GM21515 (cell line): ENCODE measurements at regions not wholly inside any gene's neighbourhood (a gene's known extent, or its start where the extent isn't known, plus 50 kb on each side); places are given as distances from the start of the nearest gene placed in this dataset.

Experiments used
- ATAC-seq: cut with Tn5 transposase; IDR thresholded peaks from one replicate; pipeline ENCODE4 v1.9.1; 2021; ENCODE audit not compliant: unreplicated experiment

- ATAC-seq, result no peak
Observed at GRCh38 chr11:32039149-32039548, 51.7 kb upstream of the RCN1 start.

- ATAC-seq, result no peak
Observed at GRCh38 chr11:32034680-32035079, 56.2 kb upstream of the RCN1 start.

GRCh38 chr11:32034149-32034548 is 56.7 kb upstream of the RCN1 start:
- no peak for ATAC-seq

- no peak for ATAC-seq
Observed at GRCh38 chr11:32033491-32033890, 57.4 kb upstream of the RCN1 start.

GRCh38 chr11:32033067-32033466 is 57.8 kb upstream of the RCN1 start:
- no peak for ATAC-seq

- no peak for ATAC-seq
Observed at GRCh38 chr11:32032478-32032877, 58.4 kb upstream of the RCN1 start.

GRCh38 chr11:32032052-32032451 is 58.8 kb upstream of the RCN1 start:
- ATAC-seq, result no peak

GRCh38 chr11:32030875-32031503 is 59.9 kb upstream of the RCN1 start:
- no peak for ATAC-seq

- ATAC-seq, result no peak
Observed at GRCh38 chr11:32029721-32030120, 61.2 kb upstream of the RCN1 start.

GRCh38 chr11:32028201-32028600 is 62.7 kb upstream of the RCN1 start:
- no peak for ATAC-seq

- ATAC-seq, result no peak
Observed at GRCh38 chr11:32026766-32027165, 64.1 kb upstream of the RCN1 start.

GRCh38 chr11:32024948-32025347 is 65.9 kb upstream of the RCN1 start:
- ATAC-seq, result no peak

GRCh38 chr11:32023370-32024305 is 67.2 kb upstream of the RCN1 start:
- ATAC-seq, result no peak

GRCh38 chr11:32018672-32019071 is 72.2 kb upstream of the RCN1 start:
- ATAC-seq, result no peak

GRCh38 chr11:32016111-32016510 is 74.8 kb upstream of the RCN1 start:
- no peak for ATAC-seq

- ATAC-seq, result no peak
Observed at GRCh38 chr11:32015427-32015826, 75.4 kb upstream of the RCN1 start.

GRCh38 chr11:32013603-32014002 is 77.3 kb upstream of the RCN1 start:
- no peak for ATAC-seq

GRCh38 chr11:32012049-32012448 is 78.8 kb upstream of the RCN1 start:
- no peak for ATAC-seq

GRCh38 chr11:32008880-32009551 is 81.9 kb upstream of the RCN1 start:
- ATAC-seq, result no peak

GRCh38 chr11:32006799-32007388 is 84.0 kb upstream of the RCN1 start:
- no peak for ATAC-seq

- no peak for ATAC-seq
Observed at GRCh38 chr11:32005786-32006416, 85.0 kb upstream of the RCN1 start.
